ENCODE measurements at regions not wholly inside any gene's neighbourhood (a gene's known extent, or its start where the extent isn't known, plus 50 kb on each side); places are given as distances from the start of the nearest gene placed in this dataset.

GRCh38 chr4:28357990-28358389, 1497.3 kb downstream of the STIM2 start:
- no peak for DNase-seq

GRCh38 chr4:28358606-28359005, 1498.0 kb downstream of the STIM2 start:
- DNase-seq, result no peak

GRCh38 chr4:28360681-28361080, 1500.0 kb downstream of the STIM2 start:
- DNase-seq, result no peak

GRCh38 chr4:28362169-28362568, 1501.5 kb downstream of the STIM2 start:
- no peak for DNase-seq

- no peak for DNase-seq
Measured at GRCh38 chr4:28369499-28369898, 1508.9 kb downstream of the STIM2 start.

GRCh38 chr4:28373191-28373590, 1512.5 kb downstream of the STIM2 start:
- DNase-seq, result no peak

- no peak for DNase-seq
Measured at GRCh38 chr4:28373601-28374000, 1513.0 kb downstream of the STIM2 start.

- no peak for DNase-seq
Measured at GRCh38 chr4:28378109-28378830, 1517.6 kb downstream of the STIM2 start.

- DNase-seq, result no peak
Measured at GRCh38 chr4:28385801-28386200, 1525.2 kb downstream of the STIM2 start.

GRCh38 chr4:28386776-28387175, 1526.1 kb downstream of the STIM2 start:
- no peak for DNase-seq

- no peak for DNase-seq
Measured at GRCh38 chr4:28388471-28388870, 1527.8 kb downstream of the STIM2 start.

- no peak for DNase-seq
Measured at GRCh38 chr4:28391877-28392276, 1531.2 kb downstream of the STIM2 start.

- DNase-seq, result no peak
Measured at GRCh38 chr4:28402751-28403150, 1542.1 kb downstream of the STIM2 start.

GRCh38 chr4:28421221-28421620, 1560.6 kb downstream of the STIM2 start:
- no peak for DNase-seq

GRCh38 chr4:28426251-28426650, 1565.6 kb downstream of the STIM2 start:
- DNase-seq, result no peak

GRCh38 chr4:28427306-28428085, 1566.9 kb downstream of the STIM2 start:
- no peak for DNase-seq

- DNase-seq, result no peak
Measured at GRCh38 chr4:28432348-28433025, 1571.8 kb downstream of the STIM2 start.

- DNase-seq, result no peak
Measured at GRCh38 chr4:28435314-28435713, 1574.7 kb downstream of the STIM2 start.

- DNase-seq, result no peak
Measured at GRCh38 chr4:28436191-28437080, 1575.8 kb downstream of the STIM2 start.

GRCh38 chr4:28443371-28443770, 1582.7 kb downstream of the STIM2 start:
- no peak for DNase-seq

GRCh38 chr4:28443801-28444412, 1583.3 kb downstream of the STIM2 start:
- no peak for DNase-seq

GRCh38 chr4:28444886-28445496, 1584.3 kb downstream of the STIM2 start:
- no peak for DNase-seq

Data from stimulated activated CD4-positive, alpha-beta T cell treated with anti-CD3 and anti-CD28 coated beads, Interleukin-2, amount 100 ng/mL, for 24 hours (primary cell).